Heart left ventricle (tissue), 16 donors: ENCODE measurements at regions not wholly inside any gene's neighbourhood (a gene's known extent, or its start where the extent isn't known, plus 50 kb on each side); places are given as distances from the start of the nearest gene placed in this dataset.

Experiments
- ATAC-seq, 4 donors: fragments of 200-7000 bp; cut with Tn5 transposase; one replicate each; pipeline ENCODE4 v1.9.1; 2020 to 2022; ENCODE audit warnings: moderate library complexity in 4 of 4, mild to moderate bottlenecking in 3 of 4, moderate number of reproducible peaks in 1 of 4
- DNase-seq, 5 donors: peaks; one replicate each; pipeline ENCODE4 v3.0.0-alpha.2; 2020
- H3K27ac ChIP-seq, 12 donors: fragments of 200-600 bp; sonication (generic) in 4 of 12; one replicate each; pipeline versions ENCODE4 v1.5.0 to v1.8.0; 2016 to 2022; ENCODE audit warnings: mild to moderate bottlenecking in 2 of 12
- H3K27me3 ChIP-seq, 9 donors: fragments of 200-600 bp; sonication (generic) in 2 of 9; one replicate each; pipeline versions ENCODE4 v1.5.1 to v1.8.0; 2016 to 2022; ENCODE audit warnings: mild to moderate bottlenecking in 3 of 9
- H3K36me3 ChIP-seq, 9 donors: fragments of 200-600 bp; sonication (generic) in 2 of 9; one replicate each; pipeline versions ENCODE4 v1.5.0 to v1.8.0; 2018 to 2022; ENCODE audit warnings: mild to moderate bottlenecking in 2 of 9
- H3K4me1 ChIP-seq, 12 donors: fragments of 200-600 bp; sonication (generic) in 4 of 12; one replicate each; pipeline versions ENCODE4 v1.5.0 to v1.8.0; 2016 to 2022; ENCODE audit warnings: mild to moderate bottlenecking in 3 of 12
- H3K4me3 ChIP-seq, 12 donors: fragments of 200-600 bp; sonication (generic) in 4 of 12; one replicate each; pipeline versions ENCODE4 v1.5.0 to v1.8.0; 2017 to 2022; ENCODE audit warnings: mild to moderate bottlenecking in 9 of 12, moderate library complexity in 4 of 12
- H3K9me3 ChIP-seq, 12 donors: fragments of 200-600 bp; sonication (generic) in 4 of 12; one replicate each; pipeline versions ENCODE4 v1.5.0 to v1.8.0; 2016 to 2022; ENCODE audit warnings: mild to moderate bottlenecking in 1 of 12
- POLR2A ChIP-seq, 2 donors: fragments of 450-650 bp; IDR thresholded peaks; one replicate each; pipeline ENCODE4 v1.6.1; 2017; ENCODE audit warnings: antibody characterized with exemption in 2 of 2, mild to moderate bottlenecking in 2 of 2, moderate library complexity in 2 of 2
- WGBS, 4 donors: extraction: QIAGEN DNeasy Blood & Tissue Kit in 2 of 4; methylation state at CpG; one replicate each; pipeline versions ENCODE4 v1.1.5 to v1.1.7; 2013 to 2018; 5-methylcytosine and 5-hydroxymethylcytosine counted together
- intact Hi-C, 10 donors: fragments of 100-400 bp; cut with DNase I; formaldehyde crosslinking; loops; one replicate each; pipeline versions ENCODE4 v1.11.1 to v1.14.2; 2022
- TF ChIP-seq, protein P1 (sequence below), 12 donors: fragments of 200-600 bp; sonication (generic) in 4 of 12; IDR thresholded peaks; one replicate each; pipeline versions ENCODE4 v1.5.0 to v1.8.0; 2018 to 2022; ENCODE audit warnings: antibody characterized with exemption in 12 of 12, mild to moderate bottlenecking in 5 of 12
- donor health status: ischemic (EF 13 %, LVEDD 7.1; RV severe dilation, severe dysfunction).
- donor health status: healthy with polysubstance abuse.
- donor health status: DM: no; HTN: yes; CAD: no.
- donor health status: DM: no; HTN: no; CAD: no.
- donor health status: ischemic (EF 25% LVEDD 6.9; RV normal size, moderate dysfunction).
- donor health status: ischemic (EF 25% LVEDD 5.7; RV mildly dilated, moderate dysfunction).
- donor health status: healthy.
- donor health status: DM: yes; HTN: yes; CAD: no.
- donor health status: ischemic (EF 35%, LVEDD 5.7; RV mildly dilated, moderate dysfunction).
- donor health status: nonischemic (EF 11% LVEDD 7.7; RV severe dilation, severe dysfunction).
- donor health status: DM: yes; HTN: yes; CAD: no.
- donor health status: PGD.
- donor health status: ischemic (EF 29% LVEDD 5.4; RV normal size, mild dysfunction).
- donor health status: nonischemic (EF 23%, LVEDD 6.1; RV moderate dilation, normal function).

DNA sequence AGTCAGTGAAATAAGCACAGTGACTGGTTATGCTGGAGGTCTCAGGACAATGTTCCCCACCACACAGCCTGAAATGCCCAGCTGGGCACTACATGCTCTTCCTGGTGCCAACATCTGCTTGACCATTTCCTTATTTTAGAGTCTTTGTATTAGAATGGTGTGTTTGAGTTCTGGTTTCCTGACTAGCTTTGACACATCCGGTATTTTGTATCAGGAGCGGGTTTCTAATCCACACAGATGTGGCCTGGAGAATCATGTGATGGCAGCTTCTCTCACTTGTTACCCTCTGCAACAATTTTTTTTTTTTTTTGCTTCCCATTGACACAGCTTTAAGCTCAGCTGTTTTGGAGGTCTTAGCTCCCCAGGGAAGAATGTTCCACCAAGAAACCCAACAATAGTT, 164.5 kb upstream of the CST7 start:
- no peaks in the 10 kb centered on the region for H3K36me3 ChIP-seq
- no peak for ATAC-seq
- H3K27me3 ChIP-seq, result peaks cover 0 to 4% (median 0%) of the 10 kb centered on the region in 9 donors
- 67 to 73% (median 71%) methylated on average over 2 of the region's 2 CpGs for WGBS, 4 donors
- intact Hi-C loops, result loop anchor here in 6 of 10 donors (5.0 to 10.0 kb wide), 8 partner anchors 130 to 850 kb away; partner anchors contain the start of gene SYNDIG1 (in 1 of the 6)
- DNase-seq, result no peak
- peak overlapping the region in 1 of 12 donors; percentile 19 for H3K27ac ChIP-seq
- H3K4me1 ChIP-seq, result no peaks in the 10 kb centered on the region
- no peak overlapping the region for H3K4me3 ChIP-seq
- H3K9me3 ChIP-seq, result no peaks in the 10 kb centered on the region
- TF ChIP-seq POLR2A (IDR thresholded peaks at IDR 0.05), result no peak
- TF ChIP-seq, protein P1, sequence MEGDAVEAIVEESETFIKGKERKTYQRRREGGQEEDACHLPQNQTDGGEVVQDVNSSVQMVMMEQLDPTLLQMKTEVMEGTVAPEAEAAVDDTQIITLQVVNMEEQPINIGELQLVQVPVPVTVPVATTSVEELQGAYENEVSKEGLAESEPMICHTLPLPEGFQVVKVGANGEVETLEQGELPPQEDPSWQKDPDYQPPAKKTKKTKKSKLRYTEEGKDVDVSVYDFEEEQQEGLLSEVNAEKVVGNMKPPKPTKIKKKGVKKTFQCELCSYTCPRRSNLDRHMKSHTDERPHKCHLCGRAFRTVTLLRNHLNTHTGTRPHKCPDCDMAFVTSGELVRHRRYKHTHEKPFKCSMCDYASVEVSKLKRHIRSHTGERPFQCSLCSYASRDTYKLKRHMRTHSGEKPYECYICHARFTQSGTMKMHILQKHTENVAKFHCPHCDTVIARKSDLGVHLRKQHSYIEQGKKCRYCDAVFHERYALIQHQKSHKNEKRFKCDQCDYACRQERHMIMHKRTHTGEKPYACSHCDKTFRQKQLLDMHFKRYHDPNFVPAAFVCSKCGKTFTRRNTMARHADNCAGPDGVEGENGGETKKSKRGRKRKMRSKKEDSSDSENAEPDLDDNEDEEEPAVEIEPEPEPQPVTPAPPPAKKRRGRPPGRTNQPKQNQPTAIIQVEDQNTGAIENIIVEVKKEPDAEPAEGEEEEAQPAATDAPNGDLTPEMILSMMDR (IDR thresholded peaks at IDR 0.05), result no peak

GRCh38 chr20:24785141-24786110, 163.6 kb upstream of the CST7 start:
- Histone ChIP-seq H3K9me3 (no peaks in the 10 kb centered on the region), H3K36me3 (no peaks in the 10 kb centered on the region), H3K4me3 (no peak overlapping the region), H3K4me1 (no peaks in the 10 kb centered on the region), H3K27me3 (peaks cover 0 to 4% (median 0%) of the 10 kb centered on the region in 9 donors), H3K27ac (peak overlapping the region in 1 of 12 donors; percentile 19)
- intact Hi-C loops, result loop anchor here in 4 of 10 donors (10.0 kb wide), 5 partner anchors 129 to 851 kb away; partner anchors contain the start of gene SYNDIG1 (in 1 of the 4)
- no peak for DNase-seq
- 65 to 70% (median 66%) methylated on average over 11 of the region's 11 CpGs for WGBS, 4 donors
- TF ChIP-seq, protein P1 (IDR thresholded peaks at IDR 0.05), result no peak
- TF ChIP-seq POLR2A (IDR thresholded peaks at IDR 0.05), result no peak
- no peak for ATAC-seq

DNA sequence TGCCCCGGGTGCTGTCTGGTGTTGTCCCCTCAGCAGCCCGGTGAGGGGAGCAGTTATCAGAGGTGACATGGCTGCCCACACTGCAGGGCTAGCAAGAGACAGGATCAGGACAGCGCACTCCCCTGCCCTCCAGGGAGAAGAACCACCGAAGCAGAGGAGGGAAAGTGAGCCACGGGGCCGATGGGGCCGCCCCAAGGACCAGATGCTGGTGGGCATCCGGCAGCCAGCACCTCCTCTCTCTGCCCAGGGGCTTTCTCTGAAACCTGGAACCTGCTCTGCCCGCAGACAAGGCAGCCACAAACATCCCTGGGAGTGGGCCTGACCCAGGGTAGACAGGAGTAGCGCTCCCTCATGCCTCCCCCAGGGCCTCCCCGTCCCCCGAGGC, 163.0 kb upstream of the CST7 start:
- Histone ChIP-seq H3K4me3 (no peak overlapping the region), H3K4me1 (no peaks in the 10 kb centered on the region), H3K27me3 (peaks cover 0 to 4% (median 0%) of the 10 kb centered on the region in 9 donors), H3K36me3 (no peaks in the 10 kb centered on the region), H3K27ac (no peak overlapping the region), H3K9me3 (no peaks in the 10 kb centered on the region)
- no peak for ATAC-seq
- peak in 1 of 5 donors; percentile 56 for DNase-seq
- intact Hi-C loops, result loop anchor here in 4 of 10 donors (10.0 kb wide), 5 partner anchors 129 to 851 kb away; partner anchors contain the start of gene SYNDIG1 (in 1 of the 4)
- TF ChIP-seq POLR2A (IDR thresholded peaks at IDR 0.05), result no peak
- TF ChIP-seq, protein P1 (IDR thresholded peaks at IDR 0.05), result no peak
- 81 to 87% (median 85%) methylated on average over 10 to 12 of the region's 12 CpGs for WGBS, 4 donors

GRCh38 chr20:24786646-24787045, 162.4 kb upstream of the CST7 start:
- TF ChIP-seq, protein P1 (IDR thresholded peaks at IDR 0.05), result no peak
- TF ChIP-seq POLR2A (IDR thresholded peaks at IDR 0.05), result no peak
- ATAC-seq (no peak), DNase-seq (peak in 1 of 5 donors; percentile 37)
- intact Hi-C loops, result loop anchor here in 4 of 10 donors (10.0 kb wide), 5 partner anchors 128 to 852 kb away; partner anchors contain the start of gene SYNDIG1 (in 1 of the 4)
- Histone ChIP-seq H3K27ac (no peak overlapping the region), H3K9me3 (no peaks in the 10 kb centered on the region), H3K4me1 (no peaks in the 10 kb centered on the region), H3K27me3 (peaks cover 0 to 4% (median 0%) of the 10 kb centered on the region in 9 donors), H3K4me3 (no peak overlapping the region), H3K36me3 (no peaks in the 10 kb centered on the region)
- WGBS, 4 donors, result 87 to 96% (median 91%) methylated on average over 6 to 7 of the region's 7 CpGs
